ENCODE measurements at regions not wholly inside any gene's neighbourhood (a gene's known extent, or its start where the extent isn't known, plus 50 kb on each side); places are given as distances from the start of the nearest gene placed in this dataset.
"Not testable (repeated sequence)": the region's sequence is repeated elsewhere in the genome, so short reads cannot be mapped to it uniquely, and the experiment has no call there.

DNA sequence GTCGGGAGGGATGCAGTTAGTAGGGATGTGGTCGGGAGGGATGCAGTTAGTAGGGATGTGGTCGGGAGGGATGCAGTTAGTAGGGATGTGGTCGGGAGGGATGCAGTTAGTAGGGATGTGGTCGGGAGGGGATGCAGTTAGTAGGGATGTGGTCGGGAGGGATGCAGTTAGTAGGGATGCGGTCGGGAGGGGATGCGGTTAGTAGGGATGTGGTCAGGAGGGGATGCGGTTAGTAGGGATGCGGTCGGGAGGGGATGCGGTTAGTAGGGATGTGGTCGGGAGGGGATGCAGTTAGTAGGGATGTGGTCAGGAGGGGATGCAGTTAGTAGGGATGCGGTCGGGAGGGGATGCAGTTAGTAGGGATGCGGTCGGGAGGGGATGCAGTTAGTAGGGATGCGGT is 96.2 kb downstream of the BDH1 start:
- H3K9me3 ChIP-seq (ENCODE audit: low read length); H2AFZ ChIP-seq (ENCODE audit: low read depth, low read length); H3K4me3 ChIP-seq (ENCODE audit: low read length); H3K27me3 ChIP-seq (ENCODE audit: insufficient read depth, low read length); H3K4me1 ChIP-seq (ENCODE audit: insufficient read depth, low read length); H3K36me3 ChIP-seq (ENCODE audit: insufficient read depth, low read length): not testable (repeated sequence)

DNA sequence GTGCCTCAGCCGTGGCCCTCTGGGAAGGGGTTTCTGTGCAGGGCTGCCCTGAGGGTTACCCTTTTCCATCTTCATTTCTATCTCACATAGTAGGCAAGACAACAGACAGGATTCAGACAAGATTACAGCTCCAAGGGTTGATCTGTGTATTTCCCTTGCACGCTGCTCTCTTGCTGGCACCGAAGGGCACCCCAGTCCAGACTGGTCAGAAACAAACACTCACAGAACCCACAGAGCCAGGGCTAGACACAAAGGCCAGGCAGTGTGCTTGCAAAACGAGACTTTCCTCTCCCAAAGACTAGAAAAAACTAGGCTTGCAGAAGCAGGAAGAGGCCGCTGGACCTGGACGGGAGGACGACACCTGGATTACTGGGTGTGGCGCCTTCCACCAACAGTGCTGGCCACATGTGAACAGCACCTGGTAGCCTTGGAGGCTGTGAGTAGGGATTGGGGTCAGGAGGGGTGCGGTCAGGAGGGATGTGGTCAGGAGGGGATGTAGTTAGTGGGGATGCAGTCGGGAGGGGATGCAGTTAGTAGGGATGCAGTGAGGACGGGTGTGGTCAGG is 96.8 kb downstream of the BDH1 start:
- peaks cover 12% of the 10 kb centered on the region for H3K27me3 ChIP-seq (ENCODE audit: insufficient read depth, low read length)
- H2AFZ ChIP-seq (ENCODE audit: low read depth, low read length) = no peak overlapping the region
- no peaks in the 10 kb centered on the region for H3K36me3 ChIP-seq (ENCODE audit: insufficient read depth, low read length)
- H3K4me3 ChIP-seq (ENCODE audit: low read length) = no peak overlapping the region
- H3K4me1 ChIP-seq (ENCODE audit: insufficient read depth, low read length) = no peaks in the 10 kb centered on the region
- no peaks in the 10 kb centered on the region for H3K9me3 ChIP-seq (ENCODE audit: low read length)

GRCh38 chr3:197458179-197458707 is 97.5 kb downstream of the BDH1 start:
- H3K9me3 ChIP-seq (ENCODE audit: low read length) = no peaks in the 10 kb centered on the region
- H2AFZ ChIP-seq (ENCODE audit: low read depth, low read length) = no peak overlapping the region
- no peaks in the 10 kb centered on the region for H3K36me3 ChIP-seq (ENCODE audit: insufficient read depth, low read length)
- H3K4me3 ChIP-seq (ENCODE audit: low read length) = no peak overlapping the region
- peaks cover 12% of the 10 kb centered on the region for H3K27me3 ChIP-seq (ENCODE audit: insufficient read depth, low read length)
- H3K4me1 ChIP-seq (ENCODE audit: insufficient read depth, low read length) = no peaks in the 10 kb centered on the region

- Histone ChIP-seq H3K4me3 (ENCODE audit: low read length) (peak overlapping the region; percentile 25), H3K27me3 (ENCODE audit: insufficient read depth, low read length) (peaks cover 12% of the 10 kb centered on the region), H3K9me3 (ENCODE audit: low read length) (no peaks in the 10 kb centered on the region), H3K4me1 (ENCODE audit: insufficient read depth, low read length) (no peaks in the 10 kb centered on the region), H2AFZ (ENCODE audit: low read depth, low read length) (peak overlapping the region; percentile 37), H3K36me3 (ENCODE audit: insufficient read depth, low read length) (no peaks in the 10 kb centered on the region)
Measured at GRCh38 chr3:197456261-197457091, 99.3 kb downstream of the BDH1 start.

DNA sequence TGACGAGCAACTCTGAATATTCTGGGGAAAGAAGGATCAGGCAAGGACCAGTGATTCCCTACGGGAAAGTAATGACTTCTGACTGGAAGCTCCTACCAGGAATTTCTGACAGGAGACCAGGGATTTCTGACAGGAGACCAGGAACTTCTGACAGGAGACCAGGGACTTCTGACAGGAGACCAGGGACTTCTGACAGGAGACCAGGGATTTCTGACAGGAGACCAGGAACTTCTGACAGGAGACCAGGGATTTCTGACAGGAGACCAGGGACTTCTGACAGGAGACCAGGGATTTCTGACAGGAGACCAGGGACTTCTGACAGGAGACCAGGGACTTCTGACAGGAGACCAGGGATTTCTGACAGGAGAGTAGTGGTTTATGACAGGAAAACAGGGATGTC is 100.9 kb downstream of the BDH1 start:
- H3K27me3 ChIP-seq (ENCODE audit: insufficient read depth, low read length) = peaks cover 12% of the 10 kb centered on the region
- H3K9me3 ChIP-seq (ENCODE audit: low read length); H3K4me1 ChIP-seq (ENCODE audit: insufficient read depth, low read length); H2AFZ ChIP-seq (ENCODE audit: low read depth, low read length); H3K36me3 ChIP-seq (ENCODE audit: insufficient read depth, low read length); H3K4me3 ChIP-seq (ENCODE audit: low read length): not testable (repeated sequence)

- Histone ChIP-seq H3K4me3 (ENCODE audit: low read length) (no peak overlapping the region), H3K27me3 (ENCODE audit: insufficient read depth, low read length) (peaks cover 12% of the 10 kb centered on the region), H3K4me1 (ENCODE audit: insufficient read depth, low read length) (no peaks in the 10 kb centered on the region), H3K36me3 (ENCODE audit: insufficient read depth, low read length) (no peaks in the 10 kb centered on the region), H2AFZ (ENCODE audit: low read depth, low read length) (no peak overlapping the region), H3K9me3 (ENCODE audit: low read length) (no peaks in the 10 kb centered on the region)
Measured at GRCh38 chr3:197454014-197454413, 101.8 kb downstream of the BDH1 start.

- Histone ChIP-seq H3K4me1 (ENCODE audit: insufficient read depth, low read length) (peaks cover 3% of the 10 kb centered on the region), H2AFZ (ENCODE audit: low read depth, low read length) (no peak overlapping the region)
Measured at GRCh38 chr3:197450810-197451209, 105.0 kb downstream of the BDH1 start.

GRCh38 chr3:197450308-197450707 is 105.5 kb downstream of the BDH1 start:
- Histone ChIP-seq H3K4me1 (ENCODE audit: insufficient read depth, low read length) (peaks cover 3% of the 10 kb centered on the region), H2AFZ (ENCODE audit: low read depth, low read length) (no peak overlapping the region), H3K9me3 (ENCODE audit: low read length) (no peaks in the 10 kb centered on the region), H3K36me3 (ENCODE audit: insufficient read depth, low read length) (no peaks in the 10 kb centered on the region), H3K27me3 (ENCODE audit: insufficient read depth, low read length) (peaks cover 5% of the 10 kb centered on the region), H3K4me3 (ENCODE audit: low read length) (no peak overlapping the region)

More at GRCh38 chr3:197450810-197451209, 105.0 kb downstream of the BDH1 start:
- no peaks in the 10 kb centered on the region for H3K36me3 ChIP-seq (ENCODE audit: insufficient read depth, low read length)
- no peak overlapping the region for H3K4me3 ChIP-seq (ENCODE audit: low read length)
- H3K27me3 ChIP-seq (ENCODE audit: insufficient read depth, low read length) = peaks cover 9% of the 10 kb centered on the region
- H3K9me3 ChIP-seq (ENCODE audit: low read length) = no peaks in the 10 kb centered on the region

- not testable (repeated sequence) for H3K36me3 ChIP-seq (ENCODE audit: insufficient read depth, low read length); H3K4me3 ChIP-seq (ENCODE audit: low read length); H3K4me1 ChIP-seq (ENCODE audit: insufficient read depth, low read length); H3K27me3 ChIP-seq (ENCODE audit: insufficient read depth, low read length); H2AFZ ChIP-seq (ENCODE audit: low read depth, low read length); H3K9me3 ChIP-seq (ENCODE audit: low read length)
Measured at GRCh38 chr3:197449181-197449580, 106.6 kb downstream of the BDH1 start.

DNA sequence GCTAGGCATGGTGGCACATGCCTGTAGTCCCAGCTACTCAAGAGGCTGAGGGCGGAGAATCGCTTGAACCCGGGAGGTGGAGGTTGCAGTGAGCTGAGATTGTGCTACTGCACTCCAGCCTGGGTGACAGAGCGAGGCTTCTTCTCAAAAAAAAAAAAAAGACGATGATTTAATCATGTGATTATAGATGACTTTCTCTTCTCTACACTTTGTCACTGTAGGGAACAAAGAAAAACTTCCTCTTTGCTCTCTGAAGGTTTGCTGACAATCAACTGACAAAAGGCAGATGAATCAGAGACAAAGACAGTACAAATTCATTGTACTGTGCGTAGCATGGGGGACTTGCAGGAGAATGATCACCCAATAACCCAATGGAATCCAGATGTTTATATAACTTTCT is 108.0 kb downstream of the BDH1 start:
- H2AFZ ChIP-seq (ENCODE audit: low read depth, low read length); H3K4me3 ChIP-seq (ENCODE audit: low read length); H3K4me1 ChIP-seq (ENCODE audit: insufficient read depth, low read length); H3K36me3 ChIP-seq (ENCODE audit: insufficient read depth, low read length); H3K9me3 ChIP-seq (ENCODE audit: low read length); H3K27me3 ChIP-seq (ENCODE audit: insufficient read depth, low read length): not testable (repeated sequence)

- Histone ChIP-seq H3K4me1 (ENCODE audit: insufficient read depth, low read length) (peaks cover 3% of the 10 kb centered on the region), H3K4me3 (ENCODE audit: low read length) (no peak overlapping the region), H3K36me3 (ENCODE audit: insufficient read depth, low read length) (no peaks in the 10 kb centered on the region), H3K9me3 (ENCODE audit: low read length) (no peaks in the 10 kb centered on the region), H2AFZ (ENCODE audit: low read depth, low read length) (no peak overlapping the region), H3K27me3 (ENCODE audit: insufficient read depth, low read length) (no peaks in the 10 kb centered on the region)
Measured at GRCh38 chr3:197447057-197447456, 108.7 kb downstream of the BDH1 start.

DNA sequence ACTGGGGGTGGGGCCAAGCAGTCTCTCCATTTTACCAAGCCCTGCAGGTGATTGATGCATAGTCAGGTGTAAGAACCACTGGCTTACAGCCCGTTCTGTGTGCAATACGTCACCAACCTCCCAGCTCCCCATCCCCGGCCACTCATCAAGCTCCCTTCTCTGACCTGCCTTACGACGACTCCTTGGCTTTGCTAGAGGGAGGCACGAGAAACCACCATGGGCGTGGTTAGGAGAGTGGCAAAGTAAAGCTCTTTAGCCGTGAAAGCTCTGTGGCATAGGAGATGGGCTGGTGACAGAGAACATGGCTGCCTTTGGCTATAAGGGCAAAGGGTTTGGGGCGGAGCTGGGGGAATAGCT is 109.1 kb downstream of the BDH1 start:
- peaks cover 3% of the 10 kb centered on the region for H3K4me1 ChIP-seq (ENCODE audit: insufficient read depth, low read length)
- H3K4me3 ChIP-seq (ENCODE audit: low read length) = no peak overlapping the region
- H2AFZ ChIP-seq (ENCODE audit: low read depth, low read length) = no peak overlapping the region
- no peaks in the 10 kb centered on the region for H3K36me3 ChIP-seq (ENCODE audit: insufficient read depth, low read length)
- H3K27me3 ChIP-seq (ENCODE audit: insufficient read depth, low read length) = no peaks in the 10 kb centered on the region
- no peaks in the 10 kb centered on the region for H3K9me3 ChIP-seq (ENCODE audit: low read length)

GRCh38 chr3:197445896-197446699 is 109.7 kb downstream of the BDH1 start:
- Histone ChIP-seq H3K9me3 (ENCODE audit: low read length) (no peaks in the 10 kb centered on the region), H3K4me3 (ENCODE audit: low read length) (no peak overlapping the region), H3K27me3 (ENCODE audit: insufficient read depth, low read length) (no peaks in the 10 kb centered on the region), H3K36me3 (ENCODE audit: insufficient read depth, low read length) (no peaks in the 10 kb centered on the region), H3K4me1 (ENCODE audit: insufficient read depth, low read length) (peaks cover 3% of the 10 kb centered on the region), H2AFZ (ENCODE audit: low read depth, low read length) (no peak overlapping the region)
